NB4 (cell line): ENCODE measurements at regions not wholly inside any gene's neighbourhood (a gene's known extent, or its start where the extent isn't known, plus 50 kb on each side); places are given as distances from the start of the nearest gene placed in this dataset.

Experiments used
- CTCF ChIP-seq: IDR thresholded peaks from one replicate; pipeline ENCODE4 v1.5.1; 2012; ENCODE audit warnings: low read depth, low read length
- MYC ChIP-seq: IDR thresholded peaks from 2 replicates; pipeline ENCODE4 v1.6.1; 2011; ENCODE audit warnings: low read depth, low read length
- POLR2A ChIP-seq: IDR thresholded peaks from 2 replicates; pipeline ENCODE4 v1.6.1; 2011; ENCODE audit warnings: mild to moderate bottlenecking; ENCODE audit not compliant: insufficient read length; ENCODE audit errors: extremely low read depth

GRCh38 chr10:42491801-42492200 is 146.6 kb downstream of the ZNF33B start:
- TF ChIP-seq CTCF (no peak), POLR2A (no peak), MYC (no peak)
